Ishikawa (cell line): ENCODE measurements at regions not wholly inside any gene's neighbourhood (a gene's known extent, or its start where the extent isn't known, plus 50 kb on each side); places are given as distances from the start of the nearest gene placed in this dataset.

Experiments
- CEBPB ChIP-seq: IDR thresholded peaks from 2 replicates; pipeline ENCODE4 v1.6.1; 2012
- CREB1 ChIP-seq: IDR thresholded peaks from 2 replicates; pipeline ENCODE4 v1.6.1; 2012; ENCODE audit warnings: low read depth
- EGR1 ChIP-seq: IDR thresholded peaks from 2 replicates; pipeline ENCODE4 v1.6.1; 2012
- EP300 ChIP-seq: IDR thresholded peaks from 2 replicates; pipeline ENCODE4 v1.6.1; 2012; ENCODE audit warnings: borderline replicate concordance
- FOXM1 ChIP-seq: IDR thresholded peaks from 2 replicates; pipeline ENCODE4 v1.6.1; 2012; ENCODE audit warnings: low read depth, borderline replicate concordance
- MAX ChIP-seq: IDR thresholded peaks from 2 replicates; pipeline ENCODE4 v1.6.1; 2012
- NFIC ChIP-seq: IDR thresholded peaks from 2 replicates; pipeline ENCODE4 v1.6.1; 2012
- REST ChIP-seq: IDR thresholded peaks from 2 replicates; pipeline ENCODE4 v1.6.1; 2012; ENCODE audit warnings: low read depth, mild to moderate bottlenecking
- TAF1 ChIP-seq: IDR thresholded peaks from 2 replicates; pipeline ENCODE4 v1.6.1; 2012; ENCODE audit warnings: low read depth, mild to moderate bottlenecking
- TCF12 ChIP-seq: IDR thresholded peaks from 2 replicates; pipeline ENCODE4 v1.6.1; 2012; ENCODE audit warnings: low read depth
- USF1 ChIP-seq: IDR thresholded peaks from 2 replicates; pipeline ENCODE4 v1.6.1; 2012
- YY1 ChIP-seq: IDR thresholded peaks from 2 replicates; pipeline ENCODE4 v1.6.1; 2012; ENCODE audit warnings: low read depth
- ZBTB7A ChIP-seq: IDR thresholded peaks from 2 replicates; pipeline ENCODE4 v1.6.1; 2012; ENCODE audit warnings: low read depth

- no peak for TF ChIP-seq TCF12
- TF ChIP-seq ZBTB7A: no peak
- TF ChIP-seq NFIC: no peak
- TF ChIP-seq YY1: no peak
- no peak for TF ChIP-seq TAF1
- TF ChIP-seq EGR1: no peak
- no peak for TF ChIP-seq CREB1
- TF ChIP-seq EP300: no peak
- TF ChIP-seq USF1: no peak
- no peak for TF ChIP-seq REST
- TF ChIP-seq FOXM1: no peak
- TF ChIP-seq CEBPB: no peak
- no peak for TF ChIP-seq MAX
Observed at GRCh38 chr14:65159281-65160062, 57.2 kb upstream of the MAX start.
